K562 (cell line): ENCODE measurements at regions not wholly inside any gene's neighbourhood (a gene's known extent, or its start where the extent isn't known, plus 50 kb on each side); places are given as distances from the start of the nearest gene placed in this dataset.

ENCODE experiments used
- ARHGAP35 ChIP-seq: fragments of 450-650 bp; IDR thresholded peaks from 2 replicates; pipeline ENCODE4 v1.6.1; 2018; ENCODE audit not compliant: partially characterized antibody
- GABPA ChIP-seq: fragments of 200-800 bp; sonication (Bioruptor generic); conservative IDR thresholded peaks from 2 replicates; pipeline ENCODE4 v1.6.1; 2016; ENCODE audit warnings: low read depth, missing genetic modification characterization, missing compliant biosample characterization
- HCFC1 ChIP-seq: IDR thresholded peaks from 2 replicates; pipeline ENCODE4 v1.6.1; 2012; ENCODE audit warnings: low read depth, low read length, improper control_type of control experiment
- JUND ChIP-seq, 2 experiments: IDR thresholded peaks; 2 replicates in 1 of 2; 3 replicates in 1 of 2; pipeline ENCODE4 v1.6.1; 2011; ENCODE audit warnings: borderline replicate concordance in 2 of 2, low read depth in 2 of 2, low read length in 2 of 2, improper control_type of control experiment in 1 of 2, missing biosample characterization in 1 of 2, missing genetic modification characterization in 1 of 2, missing genetic modification reagents in 1 of 2
- PCBP1 ChIP-seq: fragments of 200-400 bp; formaldehyde crosslinking; IDR thresholded peaks from 2 replicates; pipeline ENCODE4 v1.6.1; 2018; ENCODE audit warnings: mild to moderate bottlenecking, low read depth, low read length; ENCODE audit not compliant: poor library complexity, severe bottlenecking
- RBM15 ChIP-seq: fragments of 200-400 bp; formaldehyde crosslinking; IDR thresholded peaks from 2 replicates; pipeline ENCODE4 v1.6.1; 2018; ENCODE audit warnings: mild to moderate bottlenecking, low read length, moderate library complexity; ENCODE audit not compliant: insufficient read depth
- SMC3 ChIP-seq: conservative IDR thresholded peaks from 2 replicates; pipeline ENCODE4 v1.6.1; 2011; ENCODE audit warnings: low read depth, low read length, improper control_type of control experiment; ENCODE audit not compliant: insufficient read depth
- TBP ChIP-seq: optimal IDR thresholded peaks from 2 replicates; pipeline ENCODE3; 2011; ENCODE audit warnings: low read depth, low read length, improper control_type of control experiment
- TF ChIP-seq, protein P1 (sequence below), 3 experiments: IDR thresholded peaks in 2 of 3; conservative IDR thresholded peaks in 1 of 3; 2 replicates each; pipeline ENCODE4 v1.5.1; 2011 to 2012; ENCODE audit warnings: low read length in 3 of 3, mild to moderate bottlenecking in 3 of 3, control low read depth in 2 of 3, improper control_type of control experiment in 1 of 3, inconsistent platforms in 1 of 3, low read depth in 1 of 3, mixed read lengths in 1 of 3, moderate library complexity in 1 of 3; ENCODE audit not compliant: insufficient read depth in 2 of 3
- TF ChIP-seq, protein P2 (sequence below): fragments of 250-450 bp; sonication (Bioruptor Pico); IDR thresholded peaks from 2 replicates; pipeline ENCODE4 v1.5.0; 2021

DNA sequence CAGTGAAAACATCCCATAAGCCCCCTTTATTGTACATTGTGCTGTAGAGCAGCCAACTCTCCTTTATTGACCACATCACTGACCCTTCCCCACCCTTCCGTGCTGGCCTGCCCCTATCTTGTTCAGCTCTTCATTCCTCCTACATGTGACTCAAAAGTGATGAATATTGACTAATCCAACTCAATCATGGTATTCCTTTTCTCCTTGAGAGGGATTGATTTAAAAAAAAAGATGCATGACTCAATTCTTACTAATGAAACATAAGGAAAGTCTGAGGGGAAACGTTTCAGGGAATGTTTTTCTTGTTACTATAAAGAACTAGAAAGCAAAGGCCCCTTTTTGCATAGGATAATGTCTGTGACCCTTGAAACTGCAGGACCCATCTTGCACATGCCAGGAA is 125.2 kb upstream of the SOX9 start:
- TF ChIP-seq PCBP1 (no peak), HCFC1 (no peak), GABPA (tag) (no peak), JUND (IDR thresholded peaks at IDR 0.05; ENCODE audit: borderline replicate concordance, low read depth, low read length) (no peak), JUND (tag; IDR thresholded peaks at IDR 0.05; ENCODE audit: borderline replicate concordance, low read depth, low read length) (no peak), RBM15 (no peak), SMC3 (no peak), TBP (no peak), ARHGAP35 (no peak)
- TF ChIP-seq, protein P1, sequence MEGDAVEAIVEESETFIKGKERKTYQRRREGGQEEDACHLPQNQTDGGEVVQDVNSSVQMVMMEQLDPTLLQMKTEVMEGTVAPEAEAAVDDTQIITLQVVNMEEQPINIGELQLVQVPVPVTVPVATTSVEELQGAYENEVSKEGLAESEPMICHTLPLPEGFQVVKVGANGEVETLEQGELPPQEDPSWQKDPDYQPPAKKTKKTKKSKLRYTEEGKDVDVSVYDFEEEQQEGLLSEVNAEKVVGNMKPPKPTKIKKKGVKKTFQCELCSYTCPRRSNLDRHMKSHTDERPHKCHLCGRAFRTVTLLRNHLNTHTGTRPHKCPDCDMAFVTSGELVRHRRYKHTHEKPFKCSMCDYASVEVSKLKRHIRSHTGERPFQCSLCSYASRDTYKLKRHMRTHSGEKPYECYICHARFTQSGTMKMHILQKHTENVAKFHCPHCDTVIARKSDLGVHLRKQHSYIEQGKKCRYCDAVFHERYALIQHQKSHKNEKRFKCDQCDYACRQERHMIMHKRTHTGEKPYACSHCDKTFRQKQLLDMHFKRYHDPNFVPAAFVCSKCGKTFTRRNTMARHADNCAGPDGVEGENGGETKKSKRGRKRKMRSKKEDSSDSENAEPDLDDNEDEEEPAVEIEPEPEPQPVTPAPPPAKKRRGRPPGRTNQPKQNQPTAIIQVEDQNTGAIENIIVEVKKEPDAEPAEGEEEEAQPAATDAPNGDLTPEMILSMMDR (IDR thresholded peaks at IDR 0.05 in 2 of 3, conservative IDR thresholded peaks at IDR 0.05 in 1 of 3; ENCODE audit: insufficient read depth in 2 of 3, low read depth in 1 of 3, low read length in 3 of 3) = no peak
- TF ChIP-seq, protein P2, sequence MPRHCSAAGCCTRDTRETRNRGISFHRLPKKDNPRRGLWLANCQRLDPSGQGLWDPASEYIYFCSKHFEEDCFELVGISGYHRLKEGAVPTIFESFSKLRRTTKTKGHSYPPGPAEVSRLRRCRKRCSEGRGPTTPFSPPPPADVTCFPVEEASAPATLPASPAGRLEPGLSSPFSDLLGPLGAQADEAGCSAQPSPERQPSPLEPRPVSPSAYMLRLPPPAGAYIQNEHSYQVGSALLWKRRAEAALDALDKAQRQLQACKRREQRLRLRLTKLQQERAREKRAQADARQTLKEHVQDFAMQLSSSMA (CRISPR knock-in tag) = no peak
